Middle frontal gyrus (tissue), 1 donor: ENCODE measurements at regions not wholly inside any gene's neighbourhood (a gene's known extent, or its start where the extent isn't known, plus 50 kb on each side); places are given as distances from the start of the nearest gene placed in this dataset.
"Not testable (repeated sequence)": the region's sequence is repeated elsewhere in the genome, so short reads cannot be mapped to it uniquely, and the experiment has no call there.

ENCODE experiments used
- DNase-seq: peaks from one replicate; pipeline ENCODE4 v3.0.0-alpha.2; 2015; ENCODE audit warnings: low spot score; ENCODE audit errors: extremely low spot score

DNA sequence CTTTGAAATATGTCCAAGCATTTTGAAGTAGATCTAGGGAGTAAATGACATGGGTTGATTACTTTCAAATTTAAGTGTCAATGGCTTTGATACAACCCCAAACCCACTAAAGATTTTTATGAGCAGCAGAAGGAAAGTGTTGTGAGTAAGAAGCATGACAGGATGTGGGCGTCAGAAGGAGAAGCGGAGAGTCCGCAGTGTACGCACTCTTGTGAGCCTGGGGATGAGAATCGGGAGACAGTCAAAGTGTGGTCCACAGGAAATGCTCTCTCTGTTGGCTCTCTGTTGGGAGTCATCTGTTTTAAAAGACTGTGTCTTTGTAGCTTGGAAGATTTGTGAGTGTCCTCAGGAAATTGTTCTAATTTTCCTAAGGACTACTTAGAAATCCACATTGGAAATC, 629.8 kb upstream of the ADARB2 start:
- DNase-seq = no peak

DNA sequence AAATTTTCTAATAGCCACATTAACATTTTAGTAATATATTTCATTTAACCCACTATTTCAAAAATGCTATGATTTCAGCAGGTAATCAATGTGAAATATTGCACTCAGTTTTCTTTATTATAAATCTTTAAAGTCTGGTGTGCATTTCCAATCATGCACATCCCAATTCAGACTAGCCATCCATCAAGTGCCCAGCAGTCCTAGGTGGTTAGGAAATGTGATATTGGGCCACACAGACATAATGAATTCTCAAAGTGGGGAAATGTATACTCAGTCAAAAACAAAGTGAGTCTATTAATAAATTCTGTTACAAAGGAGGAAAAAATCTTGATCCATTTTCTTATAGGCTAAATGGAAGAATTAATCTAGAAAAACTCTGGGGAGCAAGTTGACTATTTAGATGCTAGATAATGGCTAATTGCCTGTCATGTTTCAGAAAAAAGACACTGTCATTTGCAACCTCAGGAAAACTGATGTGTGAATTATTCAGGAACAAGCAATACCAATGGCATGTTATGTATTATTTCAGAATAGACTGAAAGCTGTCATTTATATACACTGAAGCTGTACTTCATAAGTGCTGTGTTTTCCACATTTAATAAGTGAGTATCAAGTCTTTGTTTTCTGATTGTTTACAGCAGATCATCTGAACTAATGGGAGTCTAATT, 629.1 kb upstream of the ADARB2 start:
- no peak for DNase-seq

DNA sequence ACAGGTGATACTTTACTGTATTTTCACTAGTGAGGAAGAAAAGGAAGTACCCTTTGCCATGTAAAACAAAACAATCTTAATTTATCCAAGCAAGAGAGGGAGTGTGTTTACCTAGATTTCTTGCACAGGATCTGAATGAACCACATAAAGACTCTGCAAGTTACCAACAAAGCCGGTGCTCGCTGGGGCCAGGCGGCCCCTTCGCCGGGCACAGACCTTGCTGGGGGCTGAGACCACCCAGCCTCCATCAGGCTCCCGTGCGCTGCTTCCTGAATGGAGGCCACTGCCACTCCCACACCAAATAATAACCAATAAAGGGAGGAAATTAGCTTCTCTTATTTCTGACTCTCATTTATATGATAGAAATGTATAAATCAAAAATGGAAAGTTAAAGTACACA, 625.0 kb upstream of the ADARB2 start:
- no peak for DNase-seq

DNA sequence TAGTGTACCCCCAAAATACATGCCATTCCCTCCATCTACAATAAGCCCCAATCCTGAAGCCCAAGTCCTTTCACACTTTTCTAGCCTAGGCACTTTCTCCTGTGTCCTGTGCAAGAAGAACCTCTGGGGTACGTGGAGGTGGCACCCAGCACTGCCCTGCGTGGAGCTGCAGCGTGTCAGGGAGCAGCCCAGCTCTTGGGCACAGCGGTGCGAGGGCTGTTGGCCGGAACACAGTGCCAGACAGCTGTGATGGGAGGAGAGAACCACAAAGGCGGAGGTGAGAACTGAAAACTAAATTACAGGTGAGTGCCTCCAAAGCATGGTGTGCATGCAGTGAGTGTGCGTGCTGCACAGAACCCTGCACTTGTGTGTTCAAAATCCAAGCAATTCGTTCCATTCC, 621.3 kb upstream of the ADARB2 start:
- DNase-seq = no peak

DNA sequence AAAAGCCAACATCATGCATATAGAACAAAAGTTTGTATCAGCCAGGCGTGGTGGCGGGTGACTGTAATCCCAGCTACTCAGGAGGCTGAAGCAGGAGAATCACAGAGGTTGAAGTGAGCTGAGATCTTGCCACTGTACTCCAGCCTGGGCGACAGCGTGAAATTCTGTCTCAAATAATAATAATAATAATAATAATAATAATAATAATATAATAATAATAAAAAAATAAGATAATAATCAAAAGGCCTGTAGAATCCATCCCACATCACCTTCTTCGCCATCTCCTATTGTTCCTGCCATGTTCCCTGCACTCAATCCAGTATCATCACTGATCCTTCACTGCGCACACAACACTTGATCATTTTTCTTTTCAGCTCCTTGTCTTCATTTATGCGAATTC, 619.3 kb upstream of the ADARB2 start:
- no peak for DNase-seq

DNA sequence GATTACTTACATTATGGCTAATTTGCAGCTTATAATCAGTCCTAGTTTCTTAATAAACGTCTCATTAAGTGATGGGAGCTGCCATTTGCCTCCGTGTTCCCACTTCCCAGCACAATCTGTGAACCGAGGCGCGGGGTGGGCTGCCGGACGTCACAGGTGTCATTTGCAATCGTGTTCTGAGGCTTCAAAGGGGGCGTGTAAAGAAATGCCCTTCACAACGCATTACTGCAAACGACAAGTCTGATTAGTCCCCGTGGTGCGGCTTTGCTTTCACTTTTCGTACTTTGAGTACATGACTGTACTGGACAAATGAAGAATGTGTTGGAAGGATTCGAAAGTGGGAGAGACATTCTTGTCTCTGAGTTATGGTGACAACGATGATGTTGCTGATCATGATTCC, 614.2 kb upstream of the ADARB2 start:
- DNase-seq = no peak

DNA sequence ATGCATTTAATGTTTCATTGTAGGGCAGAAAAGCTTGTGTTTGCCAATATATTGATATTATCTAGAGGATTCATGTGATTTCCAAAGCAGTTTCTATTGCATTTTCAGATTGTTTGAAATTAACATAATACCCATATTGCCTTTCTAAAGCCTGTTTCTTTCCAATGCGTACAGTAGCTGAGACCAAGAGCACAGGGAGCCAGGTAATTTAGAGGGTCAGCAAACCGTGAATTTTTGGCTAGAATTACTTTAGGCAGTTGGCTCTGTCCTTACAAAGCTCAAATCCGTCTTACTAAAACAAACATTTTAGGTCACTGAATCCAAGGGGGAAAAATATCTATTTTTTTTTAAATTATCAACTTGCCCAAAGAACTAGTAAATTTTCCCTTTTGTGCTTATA, 604.9 kb upstream of the ADARB2 start:
- no peak for DNase-seq

DNA sequence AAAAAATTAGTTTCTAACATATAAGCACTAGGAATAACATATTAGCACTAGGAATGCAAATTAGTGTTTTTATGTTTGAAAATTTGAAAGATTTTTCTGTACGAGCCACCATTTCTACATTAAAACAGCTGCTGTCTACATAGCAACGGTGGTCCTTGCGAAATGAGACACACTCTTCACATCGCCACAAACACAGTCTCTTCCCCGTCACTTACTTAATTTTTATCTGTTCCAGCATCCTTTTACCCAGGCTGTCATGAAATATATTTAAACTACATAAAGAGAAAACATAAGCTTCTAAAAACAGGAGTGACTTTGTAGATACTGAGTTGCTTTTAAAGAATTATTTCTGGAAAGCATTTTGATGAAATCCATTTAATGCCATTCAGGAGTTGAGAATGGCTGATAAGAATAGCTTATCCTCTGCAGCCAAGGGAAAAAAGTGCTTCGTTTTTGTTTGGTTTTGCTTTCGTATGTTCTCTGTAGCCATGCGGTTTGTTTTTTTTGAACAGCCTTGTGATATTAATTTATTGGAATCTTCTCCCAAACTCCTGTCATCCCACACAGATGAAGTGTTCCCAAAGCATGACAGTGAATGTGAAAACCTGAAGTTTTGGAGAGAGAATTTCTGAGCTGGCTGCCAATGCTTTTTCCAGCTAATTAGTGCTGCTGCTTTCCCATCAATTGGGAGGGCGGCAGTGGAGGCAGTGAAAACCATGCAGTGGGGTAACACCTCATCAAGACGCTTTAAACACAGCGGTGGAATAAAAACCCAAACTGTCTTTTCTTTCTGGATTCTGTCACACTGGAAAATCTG, 603.7 kb upstream of the ADARB2 start:
- no peak for DNase-seq

DNA sequence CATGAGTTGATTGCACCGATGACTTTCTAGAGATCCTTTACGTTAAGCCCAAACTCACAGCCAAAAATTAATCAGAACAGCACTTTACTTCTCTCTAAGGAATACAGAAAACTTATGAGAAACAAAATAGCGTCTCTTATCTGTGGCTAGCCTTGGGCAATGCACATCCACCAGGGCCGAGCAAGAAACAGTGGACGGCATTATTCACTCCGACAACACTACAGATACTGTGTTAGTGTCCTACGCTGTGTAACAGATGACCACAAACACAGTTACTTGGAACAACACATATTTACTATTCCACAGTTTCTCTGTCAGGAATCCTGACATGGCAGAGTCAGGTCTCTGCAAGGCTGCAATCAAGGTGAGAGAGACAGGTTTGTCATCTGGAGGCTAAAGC, 598.3 kb upstream of the ADARB2 start:
- DNase-seq = no peak

DNA sequence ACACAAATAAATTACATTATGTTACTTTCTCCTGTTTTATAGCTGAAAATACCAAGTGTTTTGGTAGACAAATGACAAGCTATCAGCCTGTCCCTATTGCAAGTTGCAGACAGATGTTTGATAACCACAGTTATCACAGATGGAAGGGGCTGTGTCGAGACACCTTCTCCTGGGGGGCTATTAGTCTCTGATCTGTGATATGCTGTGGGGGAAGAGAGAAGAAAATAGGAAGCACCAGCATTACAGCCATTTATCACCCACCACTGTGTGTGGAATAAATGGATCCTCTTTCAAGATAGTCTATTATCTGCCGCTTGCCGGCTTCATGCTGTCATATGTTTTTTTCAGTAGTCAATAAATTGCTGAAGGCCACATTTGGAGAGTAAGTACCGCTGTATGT, 597.2 kb upstream of the ADARB2 start:
- DNase-seq = no peak

DNA sequence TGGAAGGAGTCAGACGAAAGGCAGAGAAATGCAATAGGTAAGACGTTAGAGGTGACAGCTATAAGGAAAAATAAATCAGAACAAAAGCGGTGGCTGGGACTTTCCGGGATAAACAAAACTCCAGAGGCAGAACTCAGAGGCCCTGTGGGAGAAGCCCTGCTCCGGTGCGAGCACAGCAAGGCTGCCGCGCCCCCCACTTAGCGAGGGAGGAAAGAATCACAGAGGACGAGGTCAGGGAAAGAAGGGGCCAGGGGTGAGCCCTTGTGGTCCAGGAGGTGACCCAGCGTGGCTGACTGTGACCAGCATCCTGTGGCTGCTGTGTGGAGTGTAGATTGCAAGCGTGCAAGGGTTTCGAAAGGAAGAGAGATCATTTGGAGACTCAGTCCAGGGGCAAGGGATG, 591.8 kb upstream of the ADARB2 start:
- no peak for DNase-seq

DNA sequence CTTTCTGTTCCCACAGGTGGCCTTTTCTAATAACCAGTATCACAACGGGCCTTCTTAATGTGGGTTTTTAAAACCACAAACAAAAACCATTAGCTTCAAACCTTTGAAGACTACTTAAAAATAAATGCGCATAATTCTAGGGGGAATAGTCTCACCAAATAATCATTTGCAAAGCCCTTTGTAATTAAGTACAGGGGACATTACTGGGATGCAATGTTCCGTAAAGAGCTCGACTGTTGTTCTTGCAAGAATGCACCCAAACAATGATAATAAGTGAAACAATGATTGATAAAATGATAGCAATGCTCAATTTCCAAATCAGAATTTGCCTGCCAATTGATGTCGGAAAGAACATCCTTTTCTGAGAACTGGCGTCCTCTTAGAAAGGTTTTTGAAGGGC, 589.1 kb upstream of the ADARB2 start:
- no peak for DNase-seq

DNA sequence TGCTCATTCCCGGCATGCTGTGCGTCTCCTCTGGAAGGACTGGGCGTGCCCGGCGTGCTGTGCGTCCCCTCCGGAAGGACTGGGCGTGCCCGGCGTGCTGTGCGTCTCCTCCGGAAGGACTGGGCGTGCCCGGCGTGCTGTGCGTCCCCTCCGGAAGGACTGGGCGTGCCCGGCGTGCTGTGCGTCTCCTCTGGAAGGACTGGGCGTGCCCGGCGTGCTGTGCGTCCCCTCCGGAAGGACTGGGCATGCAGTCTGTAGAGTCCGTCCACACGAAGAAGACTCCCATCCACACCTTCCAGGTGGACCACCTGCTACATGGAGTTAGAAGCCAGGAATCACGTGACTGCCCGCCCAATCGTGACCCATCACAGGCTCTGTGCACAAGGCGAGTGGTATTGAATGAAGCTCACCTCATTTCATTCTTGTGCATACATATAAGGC, 577.7 kb upstream of the ADARB2 start:
- not testable (repeated sequence) for DNase-seq

DNA sequence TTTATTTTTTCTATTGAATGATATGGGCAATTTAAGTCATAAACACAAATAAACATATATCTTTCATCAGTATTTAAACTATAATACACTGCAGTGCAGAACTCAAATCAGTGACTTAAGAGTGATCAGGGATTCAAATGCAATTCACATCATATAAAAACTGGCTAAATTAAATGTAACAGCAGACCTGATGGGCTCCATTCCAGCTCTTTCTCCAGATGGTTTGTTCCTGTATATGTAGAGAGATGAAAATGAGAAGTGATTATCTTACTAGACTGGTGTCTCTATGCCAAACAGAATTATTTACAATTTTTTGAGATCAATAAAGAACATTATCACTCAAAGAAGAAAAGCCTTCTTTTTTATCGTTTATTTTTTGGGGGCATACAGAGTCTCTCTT, 568.8 kb upstream of the ADARB2 start:
- no peak for DNase-seq

DNA sequence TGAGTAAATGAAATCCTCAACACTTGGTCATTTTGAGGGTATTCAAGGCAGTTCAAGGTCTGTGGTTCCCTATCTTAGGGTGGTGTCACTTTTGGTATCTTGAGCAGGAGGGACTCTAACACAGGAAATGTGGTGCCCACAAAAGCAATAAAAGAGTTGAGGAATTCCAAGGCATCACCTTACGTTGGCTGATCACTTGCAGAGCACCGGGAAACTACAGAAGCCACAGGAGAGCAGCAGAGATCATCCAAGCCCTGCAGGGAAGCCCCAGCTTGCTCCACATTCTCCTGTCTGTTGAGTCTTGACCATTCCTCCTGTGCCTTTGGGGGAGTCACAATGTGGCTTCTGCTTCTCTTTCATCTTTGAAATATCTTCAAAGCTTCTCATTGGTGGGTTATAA, 565.8 kb upstream of the ADARB2 start:
- DNase-seq = no peak

DNA sequence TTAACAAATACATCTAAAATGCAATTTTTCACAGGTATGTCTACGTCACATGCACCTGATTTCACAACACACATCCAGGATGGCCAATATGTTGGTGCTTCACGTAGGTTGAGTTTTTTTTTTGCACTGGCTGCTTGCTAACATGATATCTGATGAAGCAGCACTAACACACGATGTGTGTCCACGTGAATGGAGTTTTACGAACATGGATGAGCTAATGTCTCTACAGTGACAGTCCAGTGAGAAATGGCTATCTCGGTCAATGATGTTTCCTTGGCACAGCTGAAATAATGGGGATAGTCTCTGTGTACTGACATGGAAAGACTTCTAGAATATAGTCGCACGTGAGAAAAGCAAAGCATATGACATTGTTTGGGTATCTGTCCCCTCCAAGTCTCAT, 563.9 kb upstream of the ADARB2 start:
- no peak for DNase-seq

DNA sequence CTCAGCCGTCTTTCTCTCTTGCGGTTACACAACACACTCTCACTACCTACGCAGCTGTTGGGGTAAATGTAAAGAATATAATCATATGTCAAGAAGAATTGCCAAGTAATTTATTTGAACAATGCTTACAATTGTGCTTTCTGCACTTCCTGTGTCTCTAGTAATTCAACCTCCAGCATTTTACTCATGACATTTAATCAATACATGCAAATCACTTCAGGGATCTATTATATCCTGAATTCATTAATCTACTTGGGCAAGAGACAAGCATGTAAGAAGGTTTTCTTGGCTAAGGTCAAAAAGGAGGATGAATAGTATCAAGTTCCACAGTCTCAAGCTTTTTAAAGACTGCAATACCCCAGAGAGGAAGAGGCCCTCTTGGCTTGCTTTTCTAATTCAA, 562.9 kb upstream of the ADARB2 start:
- no peak for DNase-seq

DNA sequence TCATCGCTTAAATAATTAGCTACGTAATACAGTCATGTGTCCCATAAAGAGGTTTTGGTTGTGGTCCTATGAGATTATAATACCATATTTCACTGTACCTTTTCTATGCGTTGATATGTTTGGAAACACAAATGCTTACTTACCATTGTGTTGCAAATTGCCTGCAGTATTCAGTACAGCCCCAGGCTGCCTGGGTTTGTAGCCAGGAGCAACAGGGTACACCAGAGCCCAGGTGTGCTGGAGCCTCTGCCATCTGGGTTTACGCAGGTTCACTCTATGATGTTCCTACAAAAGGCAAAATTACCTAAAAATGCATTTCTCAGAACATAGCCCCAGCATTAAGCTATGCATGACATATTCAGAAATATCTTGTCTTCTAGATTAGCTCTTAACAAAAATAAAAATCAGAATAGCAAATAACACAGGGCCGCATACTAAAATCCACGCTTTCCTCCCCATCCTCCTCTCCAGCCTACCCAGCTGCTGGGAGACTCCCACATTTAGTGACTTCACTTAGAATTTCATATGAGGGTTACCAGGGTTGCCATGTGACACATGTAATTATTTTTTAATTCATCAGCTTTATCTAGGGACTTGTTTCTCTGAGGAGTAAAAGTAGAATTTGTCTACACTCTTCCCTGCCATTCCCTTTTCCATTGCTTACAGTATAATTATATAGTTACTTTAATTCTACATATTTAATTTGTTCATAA, 559.0 kb upstream of the ADARB2 start:
- DNase-seq = no peak

DNA sequence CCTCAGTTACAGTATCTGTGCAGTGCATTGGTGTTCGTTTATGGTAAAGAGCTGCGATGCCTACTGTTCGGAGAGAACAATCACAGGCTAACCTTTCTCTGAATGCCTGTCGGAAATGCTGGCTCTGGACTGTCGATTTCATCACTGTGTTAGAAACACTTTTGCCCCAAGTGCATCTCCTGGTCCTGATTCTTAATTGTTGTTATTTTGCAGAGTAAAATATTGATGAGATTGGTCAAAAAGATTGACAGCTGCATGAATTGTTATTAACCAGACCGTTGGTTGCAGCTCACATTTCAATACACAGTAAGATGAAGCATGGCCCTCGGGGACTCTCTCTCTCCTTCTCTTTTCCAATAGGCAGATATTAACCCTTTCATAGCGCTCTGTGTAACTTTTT, 557.4 kb upstream of the ADARB2 start:
- DNase-seq = no peak

DNA sequence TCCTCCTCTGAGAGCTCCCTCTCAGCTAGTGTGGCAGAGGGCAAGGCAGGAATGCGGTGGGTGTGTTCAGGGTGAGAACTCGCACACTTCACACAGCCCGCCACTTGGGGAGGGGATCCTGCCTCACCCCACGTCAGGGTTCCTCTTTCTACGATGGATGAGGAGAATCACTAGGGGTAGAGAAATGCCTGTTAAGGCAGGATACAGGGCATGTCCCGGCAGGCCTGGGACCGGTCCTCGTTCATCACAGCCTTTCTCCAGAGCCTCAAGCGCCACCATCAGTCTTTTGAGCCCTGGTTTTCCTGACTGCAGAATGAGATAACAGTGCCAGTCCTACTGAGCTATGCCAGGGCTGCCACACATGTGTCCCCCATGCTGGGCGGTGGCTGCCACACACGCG, 546.7 kb upstream of the ADARB2 start:
- no peak for DNase-seq

DNA sequence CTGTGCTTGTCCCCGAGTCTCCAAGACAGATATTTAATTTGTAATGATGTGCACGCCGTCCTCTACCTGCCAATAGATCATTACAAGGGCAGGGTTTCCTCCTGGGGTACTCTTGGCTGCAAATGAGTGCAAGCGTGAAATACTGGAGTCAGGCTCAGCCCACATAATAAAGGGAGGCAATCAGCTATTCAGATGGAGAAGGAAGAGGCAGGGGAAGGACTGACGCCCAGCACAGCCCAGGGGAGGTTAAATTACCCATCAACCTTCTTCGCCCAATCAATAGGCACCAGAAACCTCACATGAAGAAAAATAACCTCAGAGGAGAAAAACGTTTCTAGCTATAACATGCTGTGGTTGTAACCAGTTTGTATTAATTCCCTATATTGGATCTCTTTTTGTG, 544.9 kb upstream of the ADARB2 start:
- DNase-seq = no peak

DNA sequence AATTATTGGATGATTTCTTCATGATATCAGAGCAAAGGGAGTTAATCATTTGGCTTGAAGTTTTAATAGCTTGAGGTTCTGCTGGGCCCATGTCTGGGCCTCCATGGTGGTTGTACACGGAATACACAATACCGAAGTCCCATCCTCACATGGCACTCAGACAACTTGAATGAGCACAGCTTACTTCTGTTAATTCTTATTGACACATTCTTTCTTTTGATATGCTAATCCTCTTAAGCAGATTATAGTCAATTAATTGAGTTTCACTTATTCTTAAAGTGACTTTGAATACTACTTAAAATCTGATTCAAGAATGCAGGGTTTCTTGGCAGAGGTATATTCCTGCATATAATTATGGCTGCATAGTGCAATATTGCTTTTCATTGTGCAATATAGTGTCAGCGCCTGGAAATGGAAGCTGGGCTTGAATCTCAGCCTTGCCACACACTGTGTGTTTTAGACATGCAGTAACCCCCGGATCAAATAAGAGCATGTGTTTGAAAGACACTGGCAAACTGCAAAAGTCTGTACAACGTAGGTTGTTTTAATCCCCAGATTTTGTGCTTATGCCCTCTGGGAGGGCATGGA, 543.5 kb upstream of the ADARB2 start:
- DNase-seq = no peak
